Keratinocyte (primary cell): ENCODE measurements at regions not wholly inside any gene's neighbourhood (a gene's known extent, or its start where the extent isn't known, plus 50 kb on each side); places are given as distances from the start of the nearest gene placed in this dataset.

Experiments
- EZH2 ChIP-seq: IDR thresholded peaks from one replicate; pipeline ENCODE4 v1.6.1; 2012; ENCODE audit warnings: inconsistent platforms, mild to moderate bottlenecking, low read length, moderate library complexity
- TF ChIP-seq, protein P1 (sequence below), 3 experiments: IDR thresholded peaks in 1 of 3; conservative IDR thresholded peaks in 1 of 3; optimal IDR thresholded peaks in 1 of 3; 2 replicates in 2 of 3; 3 replicates in 1 of 3; pipeline versions ENCODE3 to v1.5.1; 2011; ENCODE audit warnings: low read length in 3 of 3, mild to moderate bottlenecking in 3 of 3, moderate library complexity in 2 of 3, control low read depth in 1 of 3, inconsistent platforms in 1 of 3; ENCODE audit not compliant: insufficient read depth in 2 of 3; ENCODE audit errors: extremely low read depth in 1 of 3

GRCh38 chr15:53462651-53463050, 296.8 kb downstream of the WDR72 start:
- TF ChIP-seq, protein P1, sequence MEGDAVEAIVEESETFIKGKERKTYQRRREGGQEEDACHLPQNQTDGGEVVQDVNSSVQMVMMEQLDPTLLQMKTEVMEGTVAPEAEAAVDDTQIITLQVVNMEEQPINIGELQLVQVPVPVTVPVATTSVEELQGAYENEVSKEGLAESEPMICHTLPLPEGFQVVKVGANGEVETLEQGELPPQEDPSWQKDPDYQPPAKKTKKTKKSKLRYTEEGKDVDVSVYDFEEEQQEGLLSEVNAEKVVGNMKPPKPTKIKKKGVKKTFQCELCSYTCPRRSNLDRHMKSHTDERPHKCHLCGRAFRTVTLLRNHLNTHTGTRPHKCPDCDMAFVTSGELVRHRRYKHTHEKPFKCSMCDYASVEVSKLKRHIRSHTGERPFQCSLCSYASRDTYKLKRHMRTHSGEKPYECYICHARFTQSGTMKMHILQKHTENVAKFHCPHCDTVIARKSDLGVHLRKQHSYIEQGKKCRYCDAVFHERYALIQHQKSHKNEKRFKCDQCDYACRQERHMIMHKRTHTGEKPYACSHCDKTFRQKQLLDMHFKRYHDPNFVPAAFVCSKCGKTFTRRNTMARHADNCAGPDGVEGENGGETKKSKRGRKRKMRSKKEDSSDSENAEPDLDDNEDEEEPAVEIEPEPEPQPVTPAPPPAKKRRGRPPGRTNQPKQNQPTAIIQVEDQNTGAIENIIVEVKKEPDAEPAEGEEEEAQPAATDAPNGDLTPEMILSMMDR (optimal IDR thresholded peaks at IDR 0.05 in 1 of 3, IDR thresholded peaks at IDR 0.05 in 1 of 3, conservative IDR thresholded peaks at IDR 0.05 in 1 of 3; ENCODE audit: extremely low read depth in 1 of 3, insufficient read depth in 2 of 3, low read length in 3 of 3), result no peak
- no peak for TF ChIP-seq EZH2
